Chondrocyte (in vitro differentiated cells): ENCODE measurements at regions not wholly inside any gene's neighbourhood (a gene's known extent, or its start where the extent isn't known, plus 50 kb on each side); places are given as distances from the start of the nearest gene placed in this dataset.

Experiments
- DNase-seq: peaks from one replicate; pipeline ENCODE4 v3.0.0; 2021; ENCODE audit warnings: mixed read lengths, low spot score
- H3K27ac Mint-ChIP-seq: one replicate; pipeline ENCODE4 v1.8.0; 2021; ENCODE audit warnings: mild to moderate bottlenecking, moderate library complexity, mixed read lengths; ENCODE audit not compliant: unreplicated experiment
- H3K27me3 Mint-ChIP-seq: 2 replicates; pipeline ENCODE4 v1.8.0; 2021; ENCODE audit warnings: low read depth, mixed read lengths
- H3K36me3 Mint-ChIP-seq: 2 replicates; pipeline ENCODE4 v1.8.0; 2021; ENCODE audit warnings: low read depth, mixed read lengths
- H3K4me1 Mint-ChIP-seq: 2 replicates; pipeline ENCODE4 v1.8.0; 2021; ENCODE audit warnings: low read depth, mild to moderate bottlenecking, mixed read lengths
- H3K4me3 Mint-ChIP-seq: one replicate; pipeline ENCODE4 v1.8.0; 2021; ENCODE audit warnings: mild to moderate bottlenecking, moderate library complexity, mixed read lengths; ENCODE audit not compliant: unreplicated experiment
- H3K9me3 Mint-ChIP-seq: 2 replicates; pipeline ENCODE4 v1.8.0; 2021; ENCODE audit warnings: low read depth, mixed read lengths
- TF ChIP-seq, protein P1 (sequence below): fragments of 200-600 bp; sonication (generic); IDR thresholded peaks from 2 replicates; pipeline ENCODE4 v1.5.0; 2021; ENCODE audit warnings: antibody characterized with exemption, mild to moderate bottlenecking, moderate library complexity

GRCh38 chr4:54558889-54559677, 98.7 kb upstream of the KIT start:
- TF ChIP-seq, protein P1, sequence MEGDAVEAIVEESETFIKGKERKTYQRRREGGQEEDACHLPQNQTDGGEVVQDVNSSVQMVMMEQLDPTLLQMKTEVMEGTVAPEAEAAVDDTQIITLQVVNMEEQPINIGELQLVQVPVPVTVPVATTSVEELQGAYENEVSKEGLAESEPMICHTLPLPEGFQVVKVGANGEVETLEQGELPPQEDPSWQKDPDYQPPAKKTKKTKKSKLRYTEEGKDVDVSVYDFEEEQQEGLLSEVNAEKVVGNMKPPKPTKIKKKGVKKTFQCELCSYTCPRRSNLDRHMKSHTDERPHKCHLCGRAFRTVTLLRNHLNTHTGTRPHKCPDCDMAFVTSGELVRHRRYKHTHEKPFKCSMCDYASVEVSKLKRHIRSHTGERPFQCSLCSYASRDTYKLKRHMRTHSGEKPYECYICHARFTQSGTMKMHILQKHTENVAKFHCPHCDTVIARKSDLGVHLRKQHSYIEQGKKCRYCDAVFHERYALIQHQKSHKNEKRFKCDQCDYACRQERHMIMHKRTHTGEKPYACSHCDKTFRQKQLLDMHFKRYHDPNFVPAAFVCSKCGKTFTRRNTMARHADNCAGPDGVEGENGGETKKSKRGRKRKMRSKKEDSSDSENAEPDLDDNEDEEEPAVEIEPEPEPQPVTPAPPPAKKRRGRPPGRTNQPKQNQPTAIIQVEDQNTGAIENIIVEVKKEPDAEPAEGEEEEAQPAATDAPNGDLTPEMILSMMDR = no peak
- Mint-ChIP-seq H3K27ac (no peak overlapping the region), H3K36me3 (no peaks in the 10 kb centered on the region), H3K4me1 (peaks cover 11% of the 10 kb centered on the region), H3K4me3 (no peak overlapping the region), H3K27me3 (no peaks in the 10 kb centered on the region), H3K9me3 (no peaks in the 10 kb centered on the region)
- DNase-seq = no peak

DNA sequence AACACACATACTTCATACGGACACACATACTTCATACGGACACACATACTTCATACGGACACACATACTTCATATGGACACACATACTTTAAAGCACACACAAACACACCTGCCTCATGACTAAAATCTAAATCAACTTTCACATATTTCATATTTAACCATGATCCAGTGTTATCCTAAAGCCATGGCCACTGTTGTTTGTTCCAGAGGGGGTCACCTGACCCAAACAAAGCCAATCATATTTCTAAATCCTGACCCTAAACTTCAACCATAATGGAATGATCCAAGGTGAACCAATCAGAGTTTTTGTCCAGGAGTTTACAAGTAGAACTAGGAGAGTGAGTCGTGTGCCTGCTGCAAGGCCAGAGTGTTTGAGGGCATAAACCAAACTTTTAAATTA, 97.2 kb upstream of the KIT start:
- no peak for DNase-seq
- no peak overlapping the region for H3K4me3 Mint-ChIP-seq
- no peaks in the 10 kb centered on the region for H3K9me3 Mint-ChIP-seq

DNA sequence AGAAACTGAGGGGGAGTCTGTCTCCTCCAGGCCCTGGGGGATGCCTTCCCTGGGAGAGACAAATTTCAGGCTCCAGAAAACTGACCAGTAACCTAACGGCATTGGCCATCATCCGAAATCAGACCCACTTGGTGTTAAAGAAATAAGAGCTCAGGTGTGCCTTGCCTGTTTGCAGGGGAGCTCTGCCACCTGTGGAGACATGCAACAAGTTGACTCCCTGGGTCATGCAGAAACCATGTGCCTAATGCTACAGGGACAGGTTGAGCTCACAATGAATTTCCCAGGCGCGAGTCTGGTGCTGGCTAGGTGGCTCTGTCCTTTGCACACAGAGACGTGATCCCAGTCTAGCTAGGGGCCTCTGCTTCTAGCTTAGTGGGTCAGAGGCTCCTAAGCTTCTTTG, 95.8 kb upstream of the KIT start:
- Mint-ChIP-seq H3K9me3 (no peaks in the 10 kb centered on the region), H3K27me3 (no peaks in the 10 kb centered on the region), H3K27ac (no peak overlapping the region), H3K4me1 (no peaks in the 10 kb centered on the region), H3K4me3 (no peak overlapping the region), H3K36me3 (no peaks in the 10 kb centered on the region)
- TF ChIP-seq, protein P1 = no peak
- DNase-seq = no peak

More for the DNA sequence above, 97.2 kb upstream of the KIT start:
- Mint-ChIP-seq H3K27me3 (no peaks in the 10 kb centered on the region), H3K27ac (no peak overlapping the region), H3K4me1 (peaks cover under 1% of the 10 kb centered on the region), H3K36me3 (no peaks in the 10 kb centered on the region)
- TF ChIP-seq, protein P1 = no peak

DNA sequence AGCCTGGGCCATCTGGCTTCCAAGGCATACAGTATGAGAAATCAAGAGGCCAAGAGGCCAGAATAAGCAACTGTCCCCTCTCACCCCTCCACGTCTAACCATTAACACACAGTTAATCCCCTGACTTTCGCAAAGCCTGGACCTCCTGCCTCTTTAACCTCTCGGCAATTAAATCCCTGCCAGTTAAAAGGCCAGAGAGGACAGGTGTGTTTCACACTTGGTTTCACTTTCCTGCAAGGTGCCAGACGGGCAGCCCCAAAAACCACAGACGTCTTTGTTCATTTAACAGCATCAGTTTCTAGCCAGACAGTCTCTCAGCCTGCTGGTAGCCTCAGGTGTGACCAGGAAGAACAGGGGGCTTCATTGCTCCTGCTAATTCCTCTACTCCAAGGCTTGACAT, 91.1 kb upstream of the KIT start:
- H3K36me3 Mint-ChIP-seq = no peaks in the 10 kb centered on the region
- peaks cover 11% of the 10 kb centered on the region for H3K4me1 Mint-ChIP-seq
- peaks cover 3% of the 10 kb centered on the region for H3K27me3 Mint-ChIP-seq
- DNase-seq = no peak
- no peak overlapping the region for H3K4me3 Mint-ChIP-seq
- no peaks in the 10 kb centered on the region for H3K9me3 Mint-ChIP-seq
- no peak overlapping the region for H3K27ac Mint-ChIP-seq
- TF ChIP-seq, protein P1 = no peak

DNA sequence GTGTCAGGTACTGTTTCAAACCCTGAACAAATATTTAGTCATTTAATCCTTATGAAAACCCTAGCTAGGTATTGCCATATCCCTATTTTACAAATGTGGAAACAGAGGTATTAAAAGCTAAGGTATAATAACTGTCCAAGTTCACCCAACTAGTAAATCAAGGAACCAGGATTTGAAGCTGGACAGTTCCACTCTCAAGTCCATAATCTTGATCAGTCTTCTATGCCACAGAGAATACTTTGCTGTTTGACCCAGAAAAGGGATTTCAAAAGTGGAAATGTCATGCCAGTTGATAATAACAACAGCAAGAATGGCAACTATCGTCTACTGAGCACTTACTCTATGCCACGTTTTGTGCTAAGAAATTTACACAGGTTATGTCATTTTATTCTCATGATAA, 90.4 kb upstream of the KIT start:
- H3K9me3 Mint-ChIP-seq = no peaks in the 10 kb centered on the region
- no peaks in the 10 kb centered on the region for H3K36me3 Mint-ChIP-seq
- peaks cover 11% of the 10 kb centered on the region for H3K4me1 Mint-ChIP-seq
- TF ChIP-seq, protein P1 = no peak
- H3K4me3 Mint-ChIP-seq = no peak overlapping the region
- DNase-seq = no peak
- H3K27me3 Mint-ChIP-seq = peaks cover 3% of the 10 kb centered on the region
- H3K27ac Mint-ChIP-seq = no peak overlapping the region
